Tibial nerve (tissue), 3 donors: ENCODE measurements at regions not wholly inside any gene's neighbourhood (a gene's known extent, or its start where the extent isn't known, plus 50 kb on each side); places are given as distances from the start of the nearest gene placed in this dataset.

ENCODE experiments used
- CTCF ChIP-seq, 5 experiments: fragments of 200-600 bp in 3 of 5; fragments of 450-650 bp in 2 of 5; sonication (generic) in 3 of 5; IDR thresholded peaks; one replicate each; pipeline ENCODE4 v1.5.1; 2016 to 2019; ENCODE audit warnings: antibody characterized with exemption in 5 of 5, mild to moderate bottlenecking in 3 of 5, moderate library complexity in 2 of 5
- POLR2A ChIP-seq, 2 donors: fragments of 450-650 bp; IDR thresholded peaks; one replicate each; pipeline ENCODE4 v1.6.1; 2017; ENCODE audit warnings: antibody characterized with exemption in 2 of 2, mild to moderate bottlenecking in 2 of 2, moderate library complexity in 2 of 2

DNA sequence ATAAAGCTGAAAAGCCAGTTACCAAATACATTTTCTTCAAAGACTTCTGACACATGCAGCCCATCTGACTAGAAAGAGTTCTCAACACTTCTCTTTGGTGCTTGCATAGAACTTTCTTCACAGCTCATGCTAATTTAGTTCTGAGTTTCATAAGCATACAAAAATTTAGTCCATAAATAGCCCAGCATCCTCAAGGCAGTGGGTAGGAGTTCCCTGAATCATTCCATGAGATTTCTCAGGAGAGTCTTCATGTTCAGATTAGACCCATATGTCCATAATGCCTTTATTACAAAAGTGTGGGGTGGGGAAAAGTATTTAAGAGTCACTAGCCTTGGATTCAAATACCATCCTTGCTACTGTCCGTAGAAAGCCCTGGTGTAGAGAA lies 290.2 kb upstream of the RGMB start:
- no peak for TF ChIP-seq CTCF (IDR thresholded peaks at IDR 0.05)
- TF ChIP-seq POLR2A (IDR thresholded peaks at IDR 0.05): no peak
